HCT116 (cell line): ENCODE measurements at regions not wholly inside any gene's neighbourhood (a gene's known extent, or its start where the extent isn't known, plus 50 kb on each side); places are given as distances from the start of the nearest gene placed in this dataset.

Source experiments
- ATAC-seq: fragments of 200-7000 bp; cut with Tn5 transposase; 2 replicates; pipeline ENCODE4 v1.9.1; 2020; ENCODE audit warnings: mild to moderate bottlenecking, moderate library complexity
- BruUV-seq: library from RNA; stranded (reverse); fragments of 400-500 nt; replicated peaks from 2 replicates; lab custom pipeline; 2021; lab: Mats Ljungman, UMichigan
- CTCF ChIA-PET: fragments of 300-600 bp; sonication (Branson Sonifier 250); formaldehyde crosslinking; loops from one replicate; lab custom pipeline; 2021; ENCODE audit warnings: antibody characterized with exemption; lab: Charles Lee
- POLR2A ChIA-PET: fragments of 300-600, 350-600 bp; sonication (Branson Sonifier 250); formaldehyde crosslinking; loops from one replicate; lab custom pipeline; 2021; ENCODE audit warnings: antibody characterized with exemption; lab: Charles Lee
- RAD21 ChIA-PET, 2 experiments: fragments of 300-600 bp; sonication (Branson Sonifier 250); formaldehyde crosslinking; loops; one replicate each; lab custom pipeline; 2023; ENCODE audit warnings: low total read pairs in 2 of 2; ENCODE audit not compliant: uncharacterized antibody in 2 of 2, unreplicated experiment in 2 of 2, low non-redundant PET in 1 of 2; lab: Charles Lee
- DNase-seq: peaks from one replicate; pipeline ENCODE4 v3.0.0-alpha.2; 2010; ENCODE audit warnings: low read depth, low spot score
- H2AFZ ChIP-seq: fragments of 200-600 bp; shearing (Covaris generic), sonication (generic); 2 replicates; pipeline ENCODE4 v1.6.1; 2017; ENCODE audit warnings: low read depth, mixed run types, mixed read lengths, antibody characterized with exemption, low read length; ENCODE audit not compliant: poor library complexity, severe bottlenecking
- H3K27ac ChIP-seq: 2 replicates; pipeline ENCODE4 v1.5.1; 2012; ENCODE audit warnings: low read depth, low read length
- H3K27me3 ChIP-seq: fragments of 200-600 bp; sonication (generic); 2 replicates; pipeline ENCODE4 v1.6.1; 2016; ENCODE audit warnings: mixed run types, low read length, mixed read lengths; ENCODE audit not compliant: insufficient read depth
- H3K36me3 ChIP-seq, 2 experiments: fragments of 200-500 bp in 1 of 2; fragments of 200-600 bp in 1 of 2; sonication (Bioruptor generic) in 1 of 2; sonication (generic) in 1 of 2; 2 replicates each; pipeline versions ENCODE4 v1.5.1 to v1.6.1; 2014 to 2016; ENCODE audit warnings: low read length in 2 of 2, inconsistent platforms in 1 of 2, mixed read lengths in 1 of 2, mixed run types in 1 of 2; ENCODE audit not compliant: insufficient read depth in 2 of 2, control insufficient read depth in 1 of 2
- H3K4me1 ChIP-seq, 2 experiments: fragments of 200-600 bp in 1 of 2; sonication (generic) in 1 of 2; 2 replicates each; pipeline versions ENCODE4 v1.5.1 to v1.6.1; 2012 to 2017; ENCODE audit warnings: low read length in 2 of 2, inconsistent platforms in 1 of 2, mild to moderate bottlenecking in 1 of 2, mixed read lengths in 1 of 2, mixed run types in 1 of 2, moderate library complexity in 1 of 2; ENCODE audit not compliant: insufficient read depth in 2 of 2, control insufficient read depth in 1 of 2
- H3K4me2 ChIP-seq: fragments of 200-600 bp; sonication (generic); 2 replicates; pipeline ENCODE4 v1.6.1; 2017; ENCODE audit warnings: mixed run types, low read length, mixed read lengths
- H3K4me3 ChIP-seq, 2 experiments: fragments of 200-600 bp in 1 of 2; sonication (generic) in 1 of 2; replicated peaks in 1 of 2; 2 replicates each; pipeline ENCODE4 v1.5.1; 2011 to 2016; ENCODE audit warnings: low read length in 2 of 2, control low read depth in 1 of 2, low read depth in 1 of 2, mild to moderate bottlenecking in 1 of 2, mixed read lengths in 1 of 2, mixed run types in 1 of 2
- H3K79me2 ChIP-seq: fragments of 200-600 bp; sonication (generic); 2 replicates; pipeline ENCODE4 v1.6.1; 2017; ENCODE audit warnings: mild to moderate bottlenecking, mixed run types, low read length, moderate library complexity, mixed read lengths; ENCODE audit not compliant: insufficient read depth
- H3K9ac ChIP-seq: fragments of 200-600 bp; sonication (generic); 2 replicates; pipeline ENCODE4 v1.6.1; 2016; ENCODE audit warnings: low read length, mixed read lengths
- H3K9me2 ChIP-seq: fragments of 200-600 bp; sonication (generic), shearing (Covaris generic); 2 replicates; pipeline ENCODE4 v1.6.1; 2017; ENCODE audit warnings: mixed run types, mild to moderate bottlenecking, moderate library complexity; ENCODE audit not compliant: insufficient read depth
- H3K9me3 ChIP-seq, 2 experiments: fragments of 200-500 bp in 1 of 2; fragments of 200-600 bp in 1 of 2; sonication (Bioruptor generic) in 1 of 2; sonication (generic) in 1 of 2; 2 replicates each; pipeline ENCODE4 v1.6.1; 2014 to 2017; ENCODE audit warnings: low read length in 2 of 2, mixed read lengths in 2 of 2, inconsistent platforms in 1 of 2, low read depth in 1 of 2, mild to moderate bottlenecking in 1 of 2, mixed run types in 1 of 2, moderate library complexity in 1 of 2; ENCODE audit not compliant: control insufficient read depth in 1 of 2, insufficient read depth in 1 of 2
- H4K20me1 ChIP-seq: fragments of 200-600 bp; sonication (generic), shearing (Covaris generic); 2 replicates; pipeline ENCODE4 v1.6.1; 2017; ENCODE audit warnings: mixed run types, mild to moderate bottlenecking, moderate library complexity; ENCODE audit not compliant: insufficient read depth
- CEBPB ChIP-seq: IDR thresholded peaks from 2 replicates; pipeline ENCODE4 v1.6.1; 2012; ENCODE audit warnings: low read depth
- EGR1 ChIP-seq: IDR thresholded peaks from 2 replicates; pipeline ENCODE4 v1.6.1; 2012; ENCODE audit warnings: low read depth
- EZH2 ChIP-seq: fragments of 200-600 bp; sonication (generic); IDR thresholded peaks from 2 replicates; pipeline ENCODE4 v1.6.1; 2017; ENCODE audit warnings: antibody characterized with exemption, mixed run types
- EZH2phosphoT487 ChIP-seq: fragments of 200-600 bp; IDR thresholded peaks from 2 replicates; pipeline ENCODE4 v1.6.1; 2018; ENCODE audit warnings: antibody characterized with exemption, borderline replicate concordance
- JUND ChIP-seq: IDR thresholded peaks from 2 replicates; pipeline ENCODE4 v1.6.1; 2012
- POLR2A ChIP-seq: IDR thresholded peaks from 2 replicates; pipeline ENCODE4 v1.7.0; 2011; ENCODE audit warnings: borderline replicate concordance; ENCODE audit not compliant: insufficient read depth, insufficient read length; ENCODE audit errors: extremely low read depth
- POLR2AphosphoS5 ChIP-seq: IDR thresholded peaks from 2 replicates; pipeline ENCODE4 v1.6.1; 2011; ENCODE audit warnings: mild to moderate bottlenecking, low read depth, low read length, moderate library complexity
- SRF ChIP-seq: IDR thresholded peaks from 2 replicates; pipeline ENCODE4 v1.6.1; 2012; ENCODE audit warnings: low read depth
- TCF7L2 ChIP-seq: IDR thresholded peaks from 2 replicates; pipeline ENCODE4 v1.7.0; 2011; ENCODE audit warnings: borderline replicate concordance, inconsistent platforms; ENCODE audit not compliant: insufficient read depth, insufficient read length; ENCODE audit errors: extremely low read depth
- ZNF274 ChIP-seq: fragments of 200-500 bp; sonication (Bioruptor generic); IDR thresholded peaks from 2 replicates; pipeline ENCODE4 v1.6.1; 2014; ENCODE audit warnings: mild to moderate bottlenecking, low read depth, low read length, inconsistent platforms
- intact Hi-C: fragments of 100-400 bp; cut with micrococcal nuclease; formaldehyde crosslinking; loops from 2 replicates; pipeline ENCODE4 v1.10.0; 2022
- TF ChIP-seq, protein P1 (sequence below), 3 experiments: fragments of 200-600 bp in 1 of 3; sonication (generic) in 1 of 3; IDR thresholded peaks in 2 of 3; conservative IDR thresholded peaks in 1 of 3; 2 replicates each; pipeline ENCODE4 v1.5.1; 2012 to 2017; ENCODE audit warnings: low read depth in 2 of 3, low read length in 2 of 3, antibody characterized with exemption in 1 of 3, borderline replicate concordance in 1 of 3, control low read depth in 1 of 3, mild to moderate bottlenecking in 1 of 3, mixed read lengths in 1 of 3, mixed run types in 1 of 3, moderate library complexity in 1 of 3; ENCODE audit not compliant: insufficient read depth in 1 of 3
- TF ChIP-seq, protein P2 (sequence below): IDR thresholded peaks from 2 replicates; pipeline ENCODE4 v1.6.1; 2012; ENCODE audit warnings: low read depth

DNA sequence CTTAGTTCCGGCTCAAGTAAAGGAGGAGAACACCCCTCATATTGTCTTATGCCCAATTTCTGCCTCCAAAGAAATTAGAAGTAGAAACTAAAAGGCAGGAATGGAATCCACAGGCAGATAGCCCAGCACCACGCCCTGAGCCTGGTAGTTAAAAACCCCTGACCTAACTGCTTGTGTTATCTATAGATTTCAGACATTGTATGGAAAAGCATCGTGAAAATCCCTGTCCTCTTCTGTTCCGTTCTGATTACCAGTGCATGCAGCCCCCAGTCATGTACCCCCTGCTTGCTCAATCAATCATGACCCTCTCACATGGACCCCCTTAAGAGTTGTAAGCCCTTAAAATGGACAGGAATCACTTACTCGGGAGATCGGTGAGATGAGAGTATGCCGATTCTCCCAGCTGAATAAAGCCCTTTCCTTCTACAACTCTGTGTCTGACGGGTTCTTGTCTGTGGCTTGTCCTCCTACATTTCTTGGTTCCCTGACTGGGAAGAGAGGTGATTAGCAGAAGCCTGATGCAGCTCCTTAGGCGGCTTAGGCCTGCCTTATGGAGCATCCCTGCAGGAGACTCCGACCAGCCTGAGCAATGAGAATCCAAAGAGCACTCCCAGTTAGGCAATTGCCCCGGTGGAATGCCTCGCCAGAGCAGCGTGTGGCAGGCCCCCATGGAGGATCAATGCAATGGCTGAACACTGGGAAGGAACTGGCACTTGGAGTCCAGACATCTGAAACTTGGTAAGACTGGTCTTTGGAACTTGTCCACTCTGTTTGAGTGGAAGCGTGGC, 362.6 kb upstream of the TCF4 start:
- BruUV-seq = no TSS peak
- Histone ChIP-seq H3K9me3 (peaks cover 0 to 6% of the 10 kb centered on the region in 2 experiments; a peak in 1 of 4 replicates), H3K79me2 (no peaks in the 10 kb centered on the region), H3K9ac (no peak overlapping the region), H3K4me1 (no peaks in the 10 kb centered on the region), H3K27me3 (no peaks in the 10 kb centered on the region), H3K4me3 (no peak overlapping the region), H3K36me3 (no peaks in the 10 kb centered on the region), H2AFZ (no peak overlapping the region), H4K20me1 (no peaks in the 10 kb centered on the region), H3K27ac (no peak overlapping the region), H3K4me2 (no peak overlapping the region), H3K9me2 (no peaks in the 10 kb centered on the region)
- ChIA-PET CTCF (no interaction called here), POLR2A (no interaction called here), RAD21 (no interaction called here)
- DNase-seq (no peak), ATAC-seq (no peak)
- intact Hi-C loops = no loop called here
- TF ChIP-seq ZNF274 (no peak), JUND (no peak), POLR2A (no peak), POLR2AphosphoS5 (no peak)

GRCh38 chr18:55934821-55935220, 346.8 kb upstream of the TCF4 start:
- BruUV-seq = no TSS peak
- Histone ChIP-seq H3K9me3 (peaks cover 10 to 34% of the 10 kb centered on the region in 2 experiments; a peak in 3 of 4 replicates), H4K20me1 (no peaks in the 10 kb centered on the region), H3K4me2 (no peak overlapping the region), H3K27ac (no peak overlapping the region), H3K4me1 (no peaks in the 10 kb centered on the region; a peak in 1 of 4 replicates), H2AFZ (no peak overlapping the region), H3K4me3 (no peak overlapping the region), H3K36me3 (no peaks in the 10 kb centered on the region), H3K9ac (no peak overlapping the region), H3K9me2 (no peaks in the 10 kb centered on the region), H3K27me3 (no peaks in the 10 kb centered on the region), H3K79me2 (no peaks in the 10 kb centered on the region)
- RAD21 ChIA-PET = no interaction called here
- POLR2A ChIA-PET = no interaction called here
- TF ChIP-seq TCF7L2 (no peak), POLR2AphosphoS5 (no peak), POLR2A (no peak), EGR1 (no peak), EZH2 (no peak), EZH2phosphoT487 (no peak), CEBPB (no peak), SRF (no peak)
- TF ChIP-seq, protein P1, sequence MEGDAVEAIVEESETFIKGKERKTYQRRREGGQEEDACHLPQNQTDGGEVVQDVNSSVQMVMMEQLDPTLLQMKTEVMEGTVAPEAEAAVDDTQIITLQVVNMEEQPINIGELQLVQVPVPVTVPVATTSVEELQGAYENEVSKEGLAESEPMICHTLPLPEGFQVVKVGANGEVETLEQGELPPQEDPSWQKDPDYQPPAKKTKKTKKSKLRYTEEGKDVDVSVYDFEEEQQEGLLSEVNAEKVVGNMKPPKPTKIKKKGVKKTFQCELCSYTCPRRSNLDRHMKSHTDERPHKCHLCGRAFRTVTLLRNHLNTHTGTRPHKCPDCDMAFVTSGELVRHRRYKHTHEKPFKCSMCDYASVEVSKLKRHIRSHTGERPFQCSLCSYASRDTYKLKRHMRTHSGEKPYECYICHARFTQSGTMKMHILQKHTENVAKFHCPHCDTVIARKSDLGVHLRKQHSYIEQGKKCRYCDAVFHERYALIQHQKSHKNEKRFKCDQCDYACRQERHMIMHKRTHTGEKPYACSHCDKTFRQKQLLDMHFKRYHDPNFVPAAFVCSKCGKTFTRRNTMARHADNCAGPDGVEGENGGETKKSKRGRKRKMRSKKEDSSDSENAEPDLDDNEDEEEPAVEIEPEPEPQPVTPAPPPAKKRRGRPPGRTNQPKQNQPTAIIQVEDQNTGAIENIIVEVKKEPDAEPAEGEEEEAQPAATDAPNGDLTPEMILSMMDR (IDR thresholded peaks at IDR 0.05 in 2 of 3, conservative IDR thresholded peaks at IDR 0.05 in 1 of 3; ENCODE audit: borderline replicate concordance in 1 of 3, insufficient read depth in 1 of 3, low read depth in 2 of 3, low read length in 2 of 3) = no peak
- TF ChIP-seq, protein P2, sequence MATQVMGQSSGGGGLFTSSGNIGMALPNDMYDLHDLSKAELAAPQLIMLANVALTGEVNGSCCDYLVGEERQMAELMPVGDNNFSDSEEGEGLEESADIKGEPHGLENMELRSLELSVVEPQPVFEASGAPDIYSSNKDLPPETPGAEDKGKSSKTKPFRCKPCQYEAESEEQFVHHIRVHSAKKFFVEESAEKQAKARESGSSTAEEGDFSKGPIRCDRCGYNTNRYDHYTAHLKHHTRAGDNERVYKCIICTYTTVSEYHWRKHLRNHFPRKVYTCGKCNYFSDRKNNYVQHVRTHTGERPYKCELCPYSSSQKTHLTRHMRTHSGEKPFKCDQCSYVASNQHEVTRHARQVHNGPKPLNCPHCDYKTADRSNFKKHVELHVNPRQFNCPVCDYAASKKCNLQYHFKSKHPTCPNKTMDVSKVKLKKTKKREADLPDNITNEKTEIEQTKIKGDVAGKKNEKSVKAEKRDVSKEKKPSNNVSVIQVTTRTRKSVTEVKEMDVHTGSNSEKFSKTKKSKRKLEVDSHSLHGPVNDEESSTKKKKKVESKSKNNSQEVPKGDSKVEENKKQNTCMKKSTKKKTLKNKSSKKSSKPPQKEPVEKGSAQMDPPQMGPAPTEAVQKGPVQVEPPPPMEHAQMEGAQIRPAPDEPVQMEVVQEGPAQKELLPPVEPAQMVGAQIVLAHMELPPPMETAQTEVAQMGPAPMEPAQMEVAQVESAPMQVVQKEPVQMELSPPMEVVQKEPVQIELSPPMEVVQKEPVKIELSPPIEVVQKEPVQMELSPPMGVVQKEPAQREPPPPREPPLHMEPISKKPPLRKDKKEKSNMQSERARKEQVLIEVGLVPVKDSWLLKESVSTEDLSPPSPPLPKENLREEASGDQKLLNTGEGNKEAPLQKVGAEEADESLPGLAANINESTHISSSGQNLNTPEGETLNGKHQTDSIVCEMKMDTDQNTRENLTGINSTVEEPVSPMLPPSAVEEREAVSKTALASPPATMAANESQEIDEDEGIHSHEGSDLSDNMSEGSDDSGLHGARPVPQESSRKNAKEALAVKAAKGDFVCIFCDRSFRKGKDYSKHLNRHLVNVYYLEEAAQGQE = no peak
- CTCF ChIA-PET = no interaction called here
- DNase-seq = no peak
- intact Hi-C loops = no loop called here
- ATAC-seq = no peak
